ENCODE measurements at regions not wholly inside any gene's neighbourhood (a gene's known extent, or its start where the extent isn't known, plus 50 kb on each side); places are given as distances from the start of the nearest gene placed in this dataset.

- no peak for DNase-seq (ENCODE audit: low read depth)
Measured at GRCh38 chr19:30217461-30217860, 154.7 kb upstream of the ZNF536 start.

- DNase-seq (ENCODE audit: low read depth): no peak
Measured at GRCh38 chr19:30219702-30220101, 152.5 kb upstream of the ZNF536 start.

DNA sequence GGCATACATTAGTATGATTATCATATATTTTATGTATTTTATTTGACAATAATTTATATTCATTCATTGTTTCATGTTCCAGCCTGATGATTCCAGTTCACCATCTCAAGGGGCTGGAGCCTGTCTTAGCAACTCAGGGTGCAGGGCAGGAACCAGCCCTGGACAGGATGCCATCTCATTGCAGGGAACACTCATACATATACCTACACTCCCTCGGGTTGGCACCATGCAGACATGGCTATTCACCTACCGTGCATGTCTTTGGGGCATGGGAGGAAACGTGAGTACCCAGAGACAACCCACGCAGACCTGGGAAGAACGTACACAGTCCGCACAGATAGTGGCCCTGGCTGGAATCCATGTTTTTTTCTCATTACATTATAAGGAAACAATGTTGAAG is 151.0 kb upstream of the ZNF536 start:
- no peak for DNase-seq (ENCODE audit: low read depth)

DNA sequence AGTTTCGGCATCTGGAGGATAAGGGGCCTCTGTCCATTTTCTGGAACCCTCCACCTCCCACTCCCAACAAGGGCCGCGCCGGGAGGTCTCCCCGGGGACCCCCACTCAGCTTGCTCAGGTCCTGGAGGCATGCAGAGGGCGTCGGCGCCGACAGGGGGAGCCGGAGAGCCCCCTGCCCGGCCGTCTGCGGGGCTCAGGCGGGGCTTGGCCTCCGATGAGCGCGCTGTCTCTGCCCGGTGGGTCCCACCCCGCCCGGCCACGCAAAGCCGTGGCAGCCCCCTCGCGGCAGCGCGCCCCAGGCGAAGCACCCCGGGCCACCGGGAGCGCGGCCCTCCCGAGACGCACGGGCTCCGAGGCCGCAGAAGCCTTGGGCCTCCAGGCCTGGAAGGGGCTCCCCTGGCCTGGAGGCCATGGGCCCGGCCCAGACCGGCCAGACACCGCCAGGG is 149.7 kb upstream of the ZNF536 start:
- no peak for DNase-seq (ENCODE audit: low read depth)

DNA sequence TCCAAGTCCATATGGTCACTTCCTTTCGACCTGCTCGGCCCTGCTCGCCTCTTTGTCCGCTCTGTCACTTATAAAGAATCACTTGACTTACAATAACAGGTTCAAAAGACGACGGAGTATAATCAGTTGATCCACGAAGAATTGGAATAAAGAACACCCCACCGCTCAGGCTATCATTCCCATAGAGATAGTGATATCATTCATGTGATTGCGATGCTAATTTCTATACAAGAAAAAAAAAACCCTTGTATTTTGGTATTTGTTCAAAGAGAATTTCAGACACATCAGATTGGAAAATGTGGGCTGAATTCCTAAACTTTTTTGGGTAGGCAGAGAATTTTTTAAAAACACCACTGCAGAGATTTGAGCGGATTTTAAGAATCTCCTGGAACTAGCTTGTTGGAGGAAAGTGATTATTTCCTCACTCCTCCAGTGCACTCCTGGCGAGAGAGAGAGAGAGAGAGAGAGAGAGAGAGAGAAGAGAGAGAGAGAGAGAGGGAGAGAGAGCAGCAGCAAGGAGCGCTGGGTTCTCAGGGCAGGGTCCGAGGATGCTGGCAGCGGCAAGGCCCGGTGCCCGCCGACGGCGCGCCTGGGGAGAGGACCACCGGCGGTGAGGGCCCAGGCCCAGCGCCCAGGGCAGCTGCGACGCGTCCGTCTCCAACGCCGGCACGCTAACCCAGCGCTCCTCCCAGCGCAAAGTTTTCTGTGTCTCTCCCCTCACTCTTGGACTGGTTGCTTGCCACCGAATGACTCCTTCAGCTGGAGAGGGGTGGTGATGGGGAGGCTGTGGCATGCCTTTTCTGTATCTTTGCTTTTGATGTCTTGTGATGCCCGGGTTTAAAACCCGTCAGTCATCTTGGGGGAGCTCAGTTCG is 149.0 kb upstream of the ZNF536 start:
- no peak for DNase-seq (ENCODE audit: low read depth)

DNA sequence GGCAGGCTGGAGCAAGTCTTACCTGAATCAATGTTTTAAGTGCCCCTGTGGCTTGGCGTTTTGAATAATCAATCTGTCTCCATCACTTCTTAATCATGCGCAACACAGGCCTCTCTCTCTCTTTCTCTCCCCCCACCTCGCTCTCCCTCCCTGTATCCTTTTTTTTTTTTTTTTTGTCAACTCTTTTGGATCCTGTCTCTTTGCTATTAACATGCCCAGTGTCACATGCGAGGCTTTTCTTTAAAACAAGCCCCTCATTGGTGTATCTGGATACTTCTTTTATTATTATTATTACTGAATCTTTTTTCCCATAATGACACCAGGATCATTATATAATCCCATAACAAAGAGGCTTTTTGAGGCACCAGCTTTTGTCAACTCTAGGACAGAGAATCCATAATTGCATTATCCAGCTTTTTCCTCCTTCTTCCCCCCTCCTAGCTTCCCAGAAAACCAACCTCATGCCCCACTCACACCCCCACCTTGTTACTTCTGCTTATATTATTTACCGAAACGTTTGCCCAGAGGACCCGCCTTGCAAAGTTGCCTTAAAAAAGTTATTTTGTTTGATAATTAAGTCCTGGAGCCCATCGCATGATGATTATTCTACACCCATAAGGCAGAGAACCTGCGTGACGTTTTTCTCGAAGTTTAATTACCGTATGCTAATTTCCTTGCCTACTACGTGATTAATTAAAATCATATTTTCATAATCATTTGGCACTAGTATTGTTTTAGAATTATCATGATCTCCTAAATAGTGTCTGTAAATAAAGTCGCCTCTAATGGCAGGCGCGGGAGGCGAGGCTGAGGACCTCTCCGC is 148.1 kb upstream of the ZNF536 start:
- DNase-seq (ENCODE audit: low read depth): no peak

GRCh38 chr19:30224689-30225606 is 147.2 kb upstream of the ZNF536 start:
- DNase-seq (ENCODE audit: low read depth): no peak

GRCh38 chr19:30225676-30226463 is 146.3 kb upstream of the ZNF536 start:
- no peak for DNase-seq (ENCODE audit: low read depth)

DNA sequence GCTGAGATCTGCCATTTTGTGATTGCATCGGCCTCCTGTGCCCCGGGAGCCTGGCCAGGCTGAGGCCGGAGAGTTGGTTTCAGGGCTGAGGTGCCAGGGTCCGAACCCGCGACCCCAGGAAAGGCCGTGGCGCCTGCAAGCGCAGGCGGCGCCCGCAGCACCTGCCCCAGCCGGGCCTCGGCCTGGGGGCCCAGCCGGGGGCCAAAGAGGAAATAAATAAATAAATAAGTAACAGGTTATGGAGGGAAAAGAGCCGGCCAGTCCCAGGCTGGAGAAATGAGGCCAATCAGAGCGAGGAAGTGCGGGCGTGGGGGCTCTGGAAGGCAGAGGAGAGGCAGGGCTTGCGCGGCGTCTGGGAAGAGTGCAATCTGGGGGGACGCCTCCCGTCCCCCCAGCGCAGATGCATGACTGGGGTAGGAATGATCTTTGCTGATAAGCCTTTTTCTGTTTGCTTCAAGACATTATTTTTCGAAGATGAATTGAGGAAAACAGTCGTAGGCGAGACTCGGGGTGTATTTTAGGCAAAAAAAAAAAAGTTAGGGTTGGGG is 145.6 kb upstream of the ZNF536 start:
- DNase-seq (ENCODE audit: low read depth): no peak

DNA sequence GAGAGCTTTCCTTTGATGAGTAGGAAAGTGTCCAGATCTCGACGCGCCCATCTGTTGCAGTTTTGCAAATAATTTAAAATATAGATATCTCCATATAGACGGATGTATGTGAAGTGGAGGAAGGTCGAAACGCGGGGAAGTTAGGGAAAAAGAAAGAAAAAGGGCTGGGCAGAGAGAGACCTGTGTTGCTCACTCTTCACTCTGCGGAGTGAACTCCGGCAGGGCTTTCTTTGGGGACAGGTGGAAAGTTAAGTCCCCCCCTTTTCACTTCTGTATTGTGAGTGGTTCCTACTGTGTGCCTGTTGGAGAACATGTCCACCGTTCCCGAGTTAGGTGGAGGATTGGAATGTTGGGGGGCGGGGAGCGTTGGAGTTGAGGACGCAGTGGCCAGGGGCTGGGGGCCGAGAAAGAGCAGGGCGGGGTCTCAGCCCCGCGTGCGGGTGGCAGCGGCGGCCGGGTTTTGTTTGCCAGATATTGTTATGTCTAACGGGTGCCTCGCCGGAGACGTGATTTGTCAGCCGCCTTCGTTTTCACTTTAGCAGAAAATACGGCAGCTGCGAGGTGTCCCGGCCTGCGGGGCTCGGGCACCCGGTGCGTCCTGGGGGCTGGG is 145.1 kb upstream of the ZNF536 start:
- no peak for DNase-seq (ENCODE audit: low read depth)

- DNase-seq (ENCODE audit: low read depth): peak; percentile 41
Measured at GRCh38 chr19:30227661-30228112, 144.5 kb upstream of the ZNF536 start.

GRCh38 chr19:30228113-30228834 is 143.9 kb upstream of the ZNF536 start:
- no peak for DNase-seq (ENCODE audit: low read depth)

DNA sequence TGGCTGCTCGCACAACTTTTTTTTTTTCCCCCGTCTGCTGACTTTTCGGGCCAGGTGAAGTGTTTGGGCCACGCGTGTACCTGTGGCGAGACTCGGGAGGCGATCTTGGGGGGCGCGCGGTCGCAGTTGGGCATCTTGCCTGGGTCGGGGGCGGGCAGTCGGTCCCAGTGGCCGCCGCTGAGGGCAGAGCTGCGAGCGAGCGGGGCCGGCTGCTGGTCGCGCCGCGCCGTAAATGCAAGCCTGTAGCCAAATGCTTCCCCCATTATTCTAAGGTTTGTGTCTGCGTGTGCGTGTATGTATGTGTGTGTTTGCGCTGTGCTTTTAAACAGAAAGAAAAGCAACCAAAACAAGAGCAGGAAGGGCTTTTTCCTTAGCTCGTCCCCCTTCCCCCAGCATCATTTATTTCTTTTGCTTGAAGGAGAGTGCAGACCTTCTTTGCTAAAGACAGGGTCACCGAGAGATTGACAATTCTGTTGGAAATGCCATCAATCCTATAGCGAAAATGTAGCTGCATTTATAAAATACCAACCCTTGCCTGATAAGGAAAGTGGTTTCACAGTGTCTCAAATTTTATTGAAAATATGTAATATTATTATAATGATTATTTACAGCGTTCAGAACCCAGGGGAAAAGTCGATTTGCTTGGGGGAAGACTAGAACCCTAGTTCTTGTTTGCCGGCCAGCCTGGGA is 143.2 kb upstream of the ZNF536 start:
- DNase-seq (ENCODE audit: low read depth): no peak

DNA sequence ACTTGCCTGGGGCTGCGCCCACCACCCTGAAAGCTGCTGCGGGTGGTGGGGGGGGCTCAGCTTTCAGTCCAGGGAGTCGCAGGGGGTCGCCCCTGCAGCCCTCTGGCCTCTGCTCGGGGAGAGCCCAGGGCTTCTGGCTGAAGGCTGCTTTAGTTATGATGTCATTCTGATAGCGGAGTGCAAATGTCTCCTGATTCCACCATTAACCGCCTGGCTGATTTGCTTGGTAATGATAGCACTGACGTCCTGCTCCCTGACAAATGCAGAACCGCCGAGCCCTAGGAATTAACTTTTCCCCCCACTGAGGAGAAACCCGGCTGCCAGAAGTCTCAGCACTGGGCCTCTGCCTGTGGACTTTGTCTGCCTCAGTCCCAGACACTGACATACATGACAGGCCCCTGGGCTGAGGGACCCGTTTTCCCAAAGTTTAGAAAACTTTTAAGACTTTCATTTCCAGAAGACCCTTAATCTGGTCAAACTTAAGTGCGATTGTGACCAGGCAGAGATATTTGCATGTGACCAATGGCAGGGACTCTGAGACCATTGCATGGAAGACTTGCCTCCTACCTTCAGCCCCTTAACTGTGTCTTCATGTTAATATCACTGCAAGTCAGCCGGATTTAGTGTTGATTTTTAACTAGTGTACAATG is 142.5 kb upstream of the ZNF536 start:
- no peak for DNase-seq (ENCODE audit: low read depth)

- DNase-seq (ENCODE audit: low read depth): no peak
Measured at GRCh38 chr19:30231408-30232318, 140.5 kb upstream of the ZNF536 start.

- DNase-seq (ENCODE audit: low read depth): no peak
Measured at GRCh38 chr19:30233375-30233774, 138.8 kb upstream of the ZNF536 start.

GRCh38 chr19:30235946-30236345 is 136.2 kb upstream of the ZNF536 start:
- no peak for DNase-seq (ENCODE audit: low read depth)
